HG02943 (cell line): ENCODE measurements at regions not wholly inside any gene's neighbourhood (a gene's known extent, or its start where the extent isn't known, plus 50 kb on each side); places are given as distances from the start of the nearest gene placed in this dataset.
"Not testable (repeated sequence)": the region's sequence is repeated elsewhere in the genome, so short reads cannot be mapped to it uniquely, and the experiment has no call there.

Experiments
- ATAC-seq: cut with Tn5 transposase; IDR thresholded peaks from one replicate; pipeline ENCODE4 v1.9.1; 2021; ENCODE audit warnings: mild to moderate bottlenecking, low read depth, moderate library complexity; ENCODE audit not compliant: unreplicated experiment

- no peak for ATAC-seq
These were observed 312.5 kb downstream of the RASEF start for GRCh38 chr9:82750411-82750913.

- no peak for ATAC-seq
These were observed 305.0 kb downstream of the RASEF start for GRCh38 chr9:82757924-82758323.

- ATAC-seq: no peak
These were observed 301.9 kb downstream of the RASEF start for GRCh38 chr9:82761027-82761426.

- ATAC-seq: no peak
These were observed 301.0 kb downstream of the RASEF start for GRCh38 chr9:82761956-82762355.

- ATAC-seq: no peak
These were observed 299.3 kb downstream of the RASEF start for GRCh38 chr9:82763656-82764055.

GRCh38 chr9:82764061-82764668 is 298.8 kb downstream of the RASEF start:
- ATAC-seq: no peak

- ATAC-seq: not testable (repeated sequence)
These were observed 288.2 kb downstream of the RASEF start for GRCh38 chr9:82774707-82775231.

- no peak for ATAC-seq
These were observed 286.4 kb downstream of the RASEF start for GRCh38 chr9:82776508-82776907.

- no peak for ATAC-seq
These were observed 285.6 kb downstream of the RASEF start for GRCh38 chr9:82777366-82777765.

GRCh38 chr9:82778923-82779322 is 284.0 kb downstream of the RASEF start:
- not testable (repeated sequence) for ATAC-seq

GRCh38 chr9:82780017-82780416 is 282.9 kb downstream of the RASEF start:
- ATAC-seq: no peak

- ATAC-seq: no peak
These were observed 281.0 kb downstream of the RASEF start for GRCh38 chr9:82781921-82782392.

- no peak for ATAC-seq
These were observed 279.9 kb downstream of the RASEF start for GRCh38 chr9:82783045-82783444.

- ATAC-seq: no peak
These were observed 278.4 kb downstream of the RASEF start for GRCh38 chr9:82784589-82784988.

- ATAC-seq: no peak
These were observed 273.7 kb downstream of the RASEF start for GRCh38 chr9:82789155-82789824.

GRCh38 chr9:82790875-82791274 is 272.1 kb downstream of the RASEF start:
- no peak for ATAC-seq

- no peak for ATAC-seq
These were observed 271.2 kb downstream of the RASEF start for GRCh38 chr9:82791692-82792091.

- ATAC-seq: no peak
These were observed 265.4 kb downstream of the RASEF start for GRCh38 chr9:82797534-82797933.

- ATAC-seq: no peak
These were observed 263.7 kb downstream of the RASEF start for GRCh38 chr9:82799286-82799685.

- ATAC-seq: no peak
These were observed 257.9 kb downstream of the RASEF start for GRCh38 chr9:82805027-82805426.

GRCh38 chr9:82808478-82808877 is 254.5 kb downstream of the RASEF start:
- ATAC-seq: no peak

GRCh38 chr9:82810915-82811314 is 252.0 kb downstream of the RASEF start:
- ATAC-seq: no peak
